GM04504 (cell line): ENCODE measurements at regions not wholly inside any gene's neighbourhood (a gene's known extent, or its start where the extent isn't known, plus 50 kb on each side); places are given as distances from the start of the nearest gene placed in this dataset.
"Not testable (repeated sequence)": the region's sequence is repeated elsewhere in the genome, so short reads cannot be mapped to it uniquely, and the experiment has no call there.

ENCODE experiments used
- DNase-seq: peaks from one replicate; pipeline ENCODE4 v3.0.0-alpha.2; 2012; ENCODE audit warnings: low read depth

DNA sequence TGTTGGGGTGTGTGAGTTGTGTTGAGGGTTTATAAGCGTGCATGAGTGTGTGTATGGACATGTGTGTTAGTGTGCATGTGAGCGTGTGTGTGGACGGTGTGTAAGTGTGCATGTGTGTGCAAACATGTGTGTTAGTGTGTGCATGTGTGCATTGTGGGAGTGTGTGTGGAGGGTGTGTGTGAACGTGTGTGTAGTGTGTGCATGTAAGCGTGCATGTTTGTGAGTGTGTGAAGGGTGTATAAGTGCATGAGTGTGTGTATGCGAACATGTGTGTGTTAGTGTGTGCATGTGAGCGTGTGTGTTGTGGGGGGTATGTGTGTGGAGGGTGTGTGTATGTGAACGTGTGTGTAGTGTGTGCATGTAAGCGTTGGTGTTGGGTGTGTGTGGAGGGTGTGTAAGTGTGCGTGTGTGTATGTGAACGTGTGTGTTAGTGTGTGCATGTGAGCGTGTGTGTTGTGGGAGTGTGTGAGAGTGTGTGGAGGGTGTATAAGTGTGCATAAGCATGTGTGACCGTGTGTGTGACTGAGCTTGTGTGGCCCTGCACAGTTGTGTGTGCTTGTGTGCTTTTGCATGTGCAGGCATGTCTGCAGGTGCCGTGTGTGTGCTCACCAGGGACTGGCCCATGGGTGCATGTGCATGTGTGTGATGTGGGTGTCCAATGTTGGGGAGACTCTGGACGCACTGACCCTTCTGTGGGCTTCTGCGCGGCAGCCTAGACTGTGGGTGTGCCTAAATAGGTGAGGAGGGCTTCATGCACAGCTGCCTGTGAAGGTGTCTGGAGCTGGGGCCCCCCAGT lies 866.2 kb downstream of the TBC1D22A start:
- DNase-seq = no peak

- DNase-seq = no peak
Measured at GRCh38 chr22:47627556-47628253, 865.3 kb downstream of the TBC1D22A start.

- no peak for DNase-seq
Measured at GRCh38 chr22:47626428-47627390, 864.3 kb downstream of the TBC1D22A start.

- no peak for DNase-seq
Measured at GRCh38 chr22:47625531-47626427, 863.3 kb downstream of the TBC1D22A start.

GRCh38 chr22:47625013-47625385 lies 862.5 kb downstream of the TBC1D22A start:
- DNase-seq = no peak

- DNase-seq = no peak
Measured at GRCh38 chr22:47624252-47625012, 862.0 kb downstream of the TBC1D22A start.

GRCh38 chr22:47623763-47624148 lies 861.3 kb downstream of the TBC1D22A start:
- DNase-seq = no peak

GRCh38 chr22:47623066-47623762 lies 860.8 kb downstream of the TBC1D22A start:
- no peak for DNase-seq

- DNase-seq = no peak
Measured at GRCh38 chr22:47622541-47622940, 860.1 kb downstream of the TBC1D22A start.

GRCh38 chr22:47621253-47621652 lies 858.8 kb downstream of the TBC1D22A start:
- no peak for DNase-seq

DNA sequence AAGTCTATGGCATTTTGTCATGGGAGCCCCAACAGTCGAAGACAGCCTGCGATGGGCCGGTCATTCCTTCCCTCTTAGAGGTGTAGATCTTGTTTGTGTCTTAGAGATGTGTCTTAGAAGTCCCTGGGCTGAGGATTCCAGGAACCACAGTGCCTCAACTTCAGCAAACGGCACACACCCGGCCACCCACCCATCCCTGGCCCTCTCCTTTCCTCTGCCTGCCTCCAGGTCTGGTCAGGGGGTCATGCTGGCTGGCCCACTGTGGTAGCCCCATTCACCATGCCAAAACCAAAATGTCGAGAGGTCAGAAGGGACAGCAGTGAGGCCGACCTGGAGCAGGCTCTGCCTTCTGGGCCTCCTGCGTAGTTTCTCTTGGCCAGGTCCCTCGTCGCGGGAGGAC lies 857.9 kb downstream of the TBC1D22A start:
- DNase-seq = no peak

GRCh38 chr22:47619631-47620030 lies 857.2 kb downstream of the TBC1D22A start:
- DNase-seq = no peak

DNA sequence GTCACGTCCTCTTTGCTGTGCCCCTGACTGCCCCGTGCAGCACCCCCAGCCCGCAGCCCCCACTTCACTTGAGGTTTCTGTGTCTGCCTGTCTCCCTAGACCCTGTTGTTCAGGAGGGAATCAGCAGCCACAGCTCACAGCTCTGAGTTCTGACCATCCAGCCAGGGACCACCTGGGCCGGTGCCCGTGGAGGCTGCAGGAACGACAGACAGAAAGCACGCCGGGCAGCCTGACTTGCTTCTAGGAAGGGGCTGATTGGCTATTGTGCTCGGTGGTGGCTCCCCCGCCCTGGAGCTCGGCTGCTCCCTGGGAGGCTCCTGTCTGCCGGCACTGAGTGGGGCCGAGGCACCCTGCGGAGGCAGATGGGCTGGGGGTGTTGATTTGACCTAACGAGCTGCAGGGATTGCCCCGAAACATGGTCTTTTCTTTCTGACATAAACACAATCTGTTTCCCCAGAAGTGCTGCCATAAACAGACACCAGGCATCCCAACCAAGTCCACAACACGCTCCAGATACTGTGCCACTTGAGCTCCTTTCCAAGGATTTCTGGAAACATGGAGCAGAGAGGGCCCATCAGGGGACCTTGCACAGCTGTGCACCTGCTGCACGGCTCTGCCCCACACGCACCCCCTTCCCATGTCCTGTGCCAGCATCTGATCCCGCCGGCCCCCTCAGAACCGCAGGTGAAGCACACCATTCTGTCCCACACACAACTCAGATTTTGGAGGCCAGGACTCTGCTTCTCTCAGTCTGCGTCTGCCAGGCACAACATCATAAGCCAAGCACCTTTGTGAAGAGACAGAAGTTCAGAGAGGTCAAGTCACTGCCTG lies 855.9 kb downstream of the TBC1D22A start:
- DNase-seq = no peak

- no peak for DNase-seq
Measured at GRCh38 chr22:47617186-47617585, 854.7 kb downstream of the TBC1D22A start.

- no peak for DNase-seq
Measured at GRCh38 chr22:47616396-47617020, 854.1 kb downstream of the TBC1D22A start.

- DNase-seq = no peak
Measured at GRCh38 chr22:47615051-47615450, 852.6 kb downstream of the TBC1D22A start.

DNA sequence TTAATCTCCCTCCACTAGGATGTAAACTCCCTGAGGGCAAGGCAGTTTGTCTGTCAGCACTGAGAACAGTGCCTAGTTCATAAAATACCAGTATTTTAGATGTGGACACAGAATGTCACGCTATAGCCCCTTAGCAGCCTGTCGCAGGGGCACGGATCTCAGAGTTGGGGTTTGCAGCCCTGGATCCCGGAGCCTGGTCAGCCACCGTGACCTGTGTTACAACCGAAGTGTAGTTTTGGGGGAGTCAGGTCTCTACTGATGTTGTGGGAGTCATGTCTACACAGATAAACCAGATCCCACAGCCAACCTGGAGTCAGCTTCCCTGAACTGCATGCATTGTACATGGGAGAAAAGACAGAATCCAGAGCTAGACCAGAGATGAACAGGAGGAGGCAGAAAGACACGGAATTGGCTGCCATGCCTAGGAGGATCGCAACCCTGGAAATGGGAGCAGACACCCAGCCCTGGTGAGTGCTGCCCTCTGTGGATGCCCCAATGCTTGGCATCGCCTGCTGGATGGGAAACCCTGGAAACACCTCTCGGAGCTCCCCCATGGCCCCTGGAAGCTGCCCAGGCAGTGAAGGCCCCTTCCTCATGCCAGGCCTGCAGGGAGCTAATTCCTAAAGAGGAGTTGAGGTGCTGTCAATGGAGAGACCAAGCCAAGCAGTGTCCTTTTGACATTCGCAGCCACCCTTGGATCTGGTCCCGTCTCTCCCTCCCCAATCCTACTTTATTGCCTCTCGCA lies 851.3 kb downstream of the TBC1D22A start:
- DNase-seq = no peak

DNA sequence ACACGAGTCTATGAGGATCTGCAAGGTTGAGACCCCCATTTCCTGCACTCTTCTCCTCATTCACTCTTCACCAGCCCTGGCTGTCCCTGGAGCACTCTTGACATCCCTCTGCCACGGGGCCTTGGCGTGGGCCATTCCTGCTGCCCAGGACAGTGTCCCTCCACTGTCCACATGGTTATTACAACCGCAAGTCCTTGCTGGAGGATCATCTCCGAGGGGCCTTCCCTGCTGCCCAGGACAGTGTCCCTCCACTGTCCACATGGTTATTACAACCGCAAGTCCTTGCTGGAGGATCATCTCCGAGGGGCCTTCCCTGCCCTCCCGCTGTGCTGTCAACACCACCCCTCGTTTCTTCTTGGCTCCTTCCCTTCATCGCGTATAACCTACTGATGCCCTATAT lies 850.7 kb downstream of the TBC1D22A start:
- DNase-seq = not testable (repeated sequence)
